D721Med (cell line): ENCODE measurements at regions not wholly inside any gene's neighbourhood (a gene's known extent, or its start where the extent isn't known, plus 50 kb on each side); places are given as distances from the start of the nearest gene placed in this dataset.

Source experiments
- DNase-seq: peaks from one replicate; pipeline ENCODE4 v3.0.0; 2011; ENCODE audit warnings: low spot score; ENCODE audit not compliant: insufficient read length
- FAIRE-seq: peaks from 2 replicates; lab custom pipeline; 2011; peaks lifted over from hg19 to GRCh38; lab: Jason Lieb, UNC
- CTCF ChIP-seq: IDR thresholded peaks from 2 replicates; pipeline ENCODE4 v1.5.1; 2012; ENCODE audit warnings: mild to moderate bottlenecking, control low read depth; ENCODE audit not compliant: insufficient read depth; ENCODE audit errors: missing control alignments

- DNase-seq (no peak), FAIRE-seq (no peak)
- TF ChIP-seq CTCF, result no peak
These were observed 816.6 kb downstream of the UQCRFS1 start for GRCh38 chr19:28396287-28396831.

- no peak for FAIRE-seq
- peak; percentile 27 for DNase-seq
- no peak for TF ChIP-seq CTCF
These were observed 818.2 kb downstream of the UQCRFS1 start for GRCh38 chr19:28394725-28395124.

DNA sequence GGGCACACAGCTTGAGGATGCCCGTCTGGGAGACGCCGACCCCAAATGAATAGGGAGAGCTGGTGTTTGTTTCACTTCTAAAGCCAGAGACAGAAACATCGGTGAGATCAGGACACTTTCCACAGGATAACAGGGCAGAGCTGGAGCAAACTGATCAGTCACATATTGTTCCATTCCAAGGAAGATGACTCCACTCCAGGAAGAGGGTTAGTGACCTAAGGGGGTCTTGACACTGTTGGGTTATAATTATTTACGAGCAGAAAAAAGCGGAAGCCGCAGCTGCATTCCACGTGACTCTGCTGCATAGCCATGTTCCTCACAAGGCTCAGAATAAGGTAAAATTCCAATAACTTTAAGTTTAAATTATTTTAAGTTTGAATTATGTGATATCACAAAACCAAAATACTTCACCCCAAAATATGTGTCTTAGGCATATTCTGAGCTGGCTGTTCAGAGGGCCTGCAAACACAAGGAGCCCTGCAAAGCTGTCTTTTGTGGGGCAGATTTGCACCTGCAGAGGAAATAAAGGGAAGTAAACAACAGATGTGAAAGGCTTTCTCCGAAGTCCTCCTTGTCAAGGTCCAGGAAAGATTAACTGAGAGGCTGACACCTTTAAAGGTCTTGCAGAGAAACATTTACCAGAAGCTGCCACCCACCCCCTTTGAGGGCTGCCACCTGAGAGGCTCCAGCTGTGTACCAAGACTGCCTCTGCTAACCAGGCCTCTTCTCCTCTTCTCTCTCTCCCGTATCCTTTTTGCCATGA, 819.2 kb downstream of the UQCRFS1 start:
- no peak for DNase-seq
- no peak for TF ChIP-seq CTCF
- FAIRE-seq, result no peak

DNA sequence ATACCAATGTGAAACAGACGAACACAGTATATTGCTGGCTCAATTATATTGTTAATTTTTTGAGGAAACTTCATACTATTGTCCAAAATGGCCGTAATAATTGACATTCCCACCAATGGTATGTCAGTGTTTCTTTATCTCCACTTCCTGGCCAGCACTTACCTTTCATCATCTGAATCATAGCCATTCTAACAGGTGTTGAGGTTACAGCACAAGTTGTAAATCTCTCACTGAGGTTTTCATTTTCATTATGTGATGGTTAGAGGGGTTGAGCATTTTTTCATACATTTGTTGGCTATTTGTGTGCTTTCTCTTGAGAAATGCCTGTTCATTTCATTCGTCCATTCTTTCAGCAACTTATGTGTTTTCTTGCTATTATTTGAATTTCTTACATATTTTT, 824.0 kb downstream of the UQCRFS1 start:
- FAIRE-seq, result no peak
- TF ChIP-seq CTCF, result no peak
- no peak for DNase-seq

- TF ChIP-seq CTCF, result no peak
- FAIRE-seq, result no peak
These were observed 825.4 kb downstream of the UQCRFS1 start for GRCh38 chr19:28387507-28387906.

GRCh38 chr19:28386470-28386869, 826.5 kb downstream of the UQCRFS1 start:
- DNase-seq (no peak), FAIRE-seq (no peak)
- no peak for TF ChIP-seq CTCF

More at GRCh38 chr19:28387507-28387906, 825.4 kb downstream of the UQCRFS1 start:
- no peak for DNase-seq

- DNase-seq (no peak), FAIRE-seq (no peak)
- TF ChIP-seq CTCF, result no peak
These were observed 826.9 kb downstream of the UQCRFS1 start for GRCh38 chr19:28386066-28386465.
